SW480 (cell line): ENCODE measurements at regions not wholly inside any gene's neighbourhood (a gene's known extent, or its start where the extent isn't known, plus 50 kb on each side); places are given as distances from the start of the nearest gene placed in this dataset.
A peak's percentile ranks its signal among the peaks of the same experiment; 100 is the strongest.
"Not testable (repeated sequence)": the region's sequence is repeated elsewhere in the genome, so short reads cannot be mapped to it uniquely, and the experiment has no call there.

Source experiments
- DNase-seq: peaks from one replicate; pipeline ENCODE4 v3.0.0-alpha.2; 2016; ENCODE audit warnings: low spot score

GRCh38 chr13:109398071-109398470 is 388.3 kb downstream of the IRS2 start:
- DNase-seq, result not testable (repeated sequence)

- no peak for DNase-seq
These were observed 389.1 kb downstream of the IRS2 start for GRCh38 chr13:109397285-109397684.

- no peak for DNase-seq
These were observed 390.1 kb downstream of the IRS2 start for GRCh38 chr13:109396266-109396665.

GRCh38 chr13:109395014-109395413 is 391.4 kb downstream of the IRS2 start:
- DNase-seq, result no peak

GRCh38 chr13:109394311-109394988 is 391.9 kb downstream of the IRS2 start:
- DNase-seq, result no peak

GRCh38 chr13:109393045-109393444 is 393.3 kb downstream of the IRS2 start:
- DNase-seq, result no peak

GRCh38 chr13:109390391-109390790 is 396.0 kb downstream of the IRS2 start:
- DNase-seq, result no peak

- DNase-seq, result no peak
These were observed 396.5 kb downstream of the IRS2 start for GRCh38 chr13:109389892-109390345.

- DNase-seq, result no peak
These were observed 396.9 kb downstream of the IRS2 start for GRCh38 chr13:109389456-109389855.

GRCh38 chr13:109387471-109387870 is 398.9 kb downstream of the IRS2 start:
- no peak for DNase-seq

GRCh38 chr13:109385242-109385560 is 401.2 kb downstream of the IRS2 start:
- DNase-seq, result no peak

GRCh38 chr13:109384491-109385241 is 401.7 kb downstream of the IRS2 start:
- no peak for DNase-seq

- DNase-seq, result peak; percentile 14
These were observed 402.7 kb downstream of the IRS2 start for GRCh38 chr13:109383683-109384082.

GRCh38 chr13:109381546-109382180 is 404.7 kb downstream of the IRS2 start:
- DNase-seq, result peak; percentile 24

- DNase-seq, result no peak
These were observed 405.9 kb downstream of the IRS2 start for GRCh38 chr13:109380457-109380856.

- DNase-seq, result no peak
These were observed 406.5 kb downstream of the IRS2 start for GRCh38 chr13:109379930-109380329.

GRCh38 chr13:109376936-109377335 is 409.4 kb downstream of the IRS2 start:
- DNase-seq, result no peak

GRCh38 chr13:109374609-109375200 is 411.7 kb downstream of the IRS2 start:
- no peak for DNase-seq

GRCh38 chr13:109372666-109373065 is 413.7 kb downstream of the IRS2 start:
- DNase-seq, result no peak

GRCh38 chr13:109371066-109371465 is 415.3 kb downstream of the IRS2 start:
- no peak for DNase-seq

GRCh38 chr13:109370496-109370895 is 415.9 kb downstream of the IRS2 start:
- peak; percentile 8 for DNase-seq

- DNase-seq, result no peak
These were observed 416.9 kb downstream of the IRS2 start for GRCh38 chr13:109369353-109370052.
